ACHN (cell line): ENCODE measurements at regions not wholly inside any gene's neighbourhood (a gene's known extent, or its start where the extent isn't known, plus 50 kb on each side); places are given as distances from the start of the nearest gene placed in this dataset.
"Not testable (repeated sequence)": the region's sequence is repeated elsewhere in the genome, so short reads cannot be mapped to it uniquely, and the experiment has no call there.

ENCODE experiments used
- DNase-seq: peaks from one replicate; pipeline ENCODE4 v3.0.0-alpha.2; 2015
- in situ Hi-C: cut with HindIII; loops from 2 replicates; pipeline ENCODE4 v1.10.0; 2017; ENCODE audit warnings: low sequenced_read_pairs, low pct_ligation_motif_present, low pct_unique_long_range_greater_than_20kb

GRCh38 chr3:166270429-166270828, 433.2 kb upstream of the BCHE start:
- DNase-seq: no peak
- in situ Hi-C loops: no loop called here

DNA sequence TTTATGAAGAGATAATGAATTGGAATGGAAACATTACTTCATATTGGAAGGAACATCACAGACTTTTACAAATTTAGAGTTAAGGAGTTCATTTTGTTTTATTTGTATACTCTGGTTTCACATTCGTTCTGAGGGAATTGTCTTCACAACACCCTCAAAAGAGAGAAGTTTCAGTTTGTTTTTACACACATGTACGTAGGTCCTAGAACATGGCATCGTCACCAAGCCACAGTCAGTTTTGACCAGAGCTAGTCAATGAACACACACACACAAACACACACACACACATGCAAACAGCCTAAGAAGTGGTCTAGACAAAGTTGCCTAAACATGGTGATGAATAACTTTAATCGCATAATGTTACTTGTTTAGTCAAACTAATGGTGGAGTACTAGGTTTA, 427.9 kb upstream of the BCHE start:
- no peak for DNase-seq
- in situ Hi-C loops: no loop called here

DNA sequence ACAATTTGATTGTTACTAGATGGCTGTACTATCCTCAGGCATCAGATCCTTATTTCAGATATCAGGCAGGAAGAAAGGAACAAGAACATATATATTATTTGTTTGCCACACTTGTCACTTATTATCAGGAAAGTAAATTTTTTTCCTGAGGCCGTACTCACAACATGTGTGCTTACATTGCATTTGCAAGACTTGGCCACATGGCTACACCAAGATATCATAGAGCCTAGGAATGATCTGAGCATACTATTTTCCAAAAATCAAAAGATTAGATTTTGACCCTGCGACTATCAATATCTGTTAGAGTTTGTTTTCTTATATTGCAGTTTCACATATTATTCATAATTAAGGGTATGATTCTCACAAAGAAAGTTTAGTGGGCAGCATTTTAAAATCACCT, 426.2 kb upstream of the BCHE start:
- in situ Hi-C loops: no loop called here
- no peak for DNase-seq

DNA sequence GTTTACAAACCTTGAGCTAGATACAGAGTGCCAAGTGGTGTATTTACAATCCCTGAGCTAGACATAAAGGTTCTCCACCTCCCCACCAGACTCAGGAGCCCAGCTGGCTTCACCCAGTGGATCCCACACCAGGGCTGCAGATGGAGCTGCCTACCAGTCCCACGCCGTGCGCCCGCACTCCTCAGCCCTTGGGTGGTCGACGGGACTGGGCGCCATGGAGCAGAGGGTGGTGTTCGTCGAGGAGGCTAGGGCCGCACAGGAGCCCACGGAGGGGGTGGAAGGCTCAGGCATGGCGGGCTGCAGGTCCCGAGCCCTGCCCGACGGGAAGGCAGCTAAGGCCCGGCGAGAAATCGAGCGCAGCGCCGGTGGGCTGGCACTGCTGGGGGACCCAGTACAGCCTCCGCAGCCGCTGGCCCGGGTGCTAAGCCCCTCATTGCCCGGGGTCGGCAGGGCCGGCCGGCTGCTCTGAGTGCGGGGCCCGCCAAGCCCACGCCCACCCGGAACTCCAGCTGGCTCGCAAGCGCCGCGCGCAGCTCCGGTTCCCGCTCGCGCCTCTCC, 421.1 kb upstream of the BCHE start:
- in situ Hi-C loops, DNase-seq: not testable (repeated sequence)

GRCh38 chr3:166257715-166258114, 420.5 kb upstream of the BCHE start:
- in situ Hi-C loops: no loop called here

GRCh38 chr3:166248784-166249183, 411.6 kb upstream of the BCHE start:
- DNase-seq: no peak
- in situ Hi-C loops: no loop called here

More at GRCh38 chr3:166257715-166258114, 420.5 kb upstream of the BCHE start:
- no peak for DNase-seq

- in situ Hi-C loops: no loop called here
- DNase-seq: no peak
Observed at GRCh38 chr3:166243511-166243910, 406.3 kb upstream of the BCHE start.

DNA sequence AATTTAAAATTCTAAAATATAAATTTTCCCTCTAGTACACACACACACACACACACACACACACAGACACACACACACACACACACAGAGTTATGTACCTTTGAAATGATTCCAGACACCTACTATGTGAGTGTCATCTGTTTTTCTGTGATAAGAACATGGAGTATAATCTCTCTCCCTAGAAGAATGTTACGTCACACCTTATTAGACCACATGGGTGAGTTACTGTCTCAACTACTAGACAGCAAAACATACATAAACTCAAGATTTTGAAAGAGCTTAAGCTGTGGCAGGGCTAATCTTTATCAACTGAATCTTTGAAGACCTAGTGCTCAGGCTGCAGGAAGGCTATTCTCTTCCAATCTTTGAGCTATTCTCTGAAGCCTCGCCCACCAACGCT, 385.9 kb upstream of the BCHE start:
- in situ Hi-C loops: no loop called here
- no peak for DNase-seq

DNA sequence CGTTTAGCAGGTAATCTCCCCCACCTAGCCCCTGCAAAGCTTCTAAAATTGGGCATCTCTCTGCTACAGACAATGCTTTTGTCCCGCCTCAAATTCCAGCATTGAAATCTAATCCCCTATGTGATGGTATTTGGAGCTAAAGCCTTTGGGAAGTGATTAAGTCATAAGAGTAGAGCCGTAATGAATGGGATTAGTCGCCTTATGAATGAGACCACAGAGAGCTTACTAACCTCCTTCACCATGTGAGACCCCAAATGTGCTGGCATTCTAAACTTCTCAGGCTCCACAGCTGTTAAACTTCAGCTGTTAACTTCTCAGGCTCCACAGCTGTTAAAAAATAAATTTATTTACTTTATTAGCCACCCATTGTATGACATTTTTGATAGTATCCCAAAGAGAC, 374.2 kb upstream of the BCHE start:
- no peak for DNase-seq

GRCh38 chr3:166209701-166210100, 372.5 kb upstream of the BCHE start:
- DNase-seq: no peak
- in situ Hi-C loops: no loop called here

More for the DNA sequence above, 374.2 kb upstream of the BCHE start:
- in situ Hi-C loops: no loop called here

DNA sequence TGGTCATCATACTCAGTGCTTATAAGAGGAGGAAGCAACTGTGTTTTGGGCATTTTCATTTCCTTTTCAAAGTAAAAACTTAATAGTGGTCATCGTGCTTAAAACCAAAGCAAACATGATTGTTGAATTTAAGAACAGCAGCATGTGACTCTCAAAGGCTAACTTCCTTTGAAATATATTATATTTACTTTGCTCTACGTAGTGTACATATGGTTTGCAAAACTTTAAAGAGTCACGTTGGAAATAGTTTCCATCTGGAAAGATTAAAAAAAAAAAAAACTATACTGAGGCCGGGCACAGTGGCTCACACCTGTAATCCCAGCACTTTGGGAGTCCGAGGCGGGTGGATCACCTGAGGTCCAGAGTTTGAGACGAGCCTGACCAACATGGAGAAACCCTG, 367.9 kb upstream of the BCHE start:
- no peak for DNase-seq

GRCh38 chr3:166201476-166201875, 364.3 kb upstream of the BCHE start:
- in situ Hi-C loops: no loop called here
- no peak for DNase-seq

More for the DNA sequence above, 367.9 kb upstream of the BCHE start:
- in situ Hi-C loops: no loop called here

DNA sequence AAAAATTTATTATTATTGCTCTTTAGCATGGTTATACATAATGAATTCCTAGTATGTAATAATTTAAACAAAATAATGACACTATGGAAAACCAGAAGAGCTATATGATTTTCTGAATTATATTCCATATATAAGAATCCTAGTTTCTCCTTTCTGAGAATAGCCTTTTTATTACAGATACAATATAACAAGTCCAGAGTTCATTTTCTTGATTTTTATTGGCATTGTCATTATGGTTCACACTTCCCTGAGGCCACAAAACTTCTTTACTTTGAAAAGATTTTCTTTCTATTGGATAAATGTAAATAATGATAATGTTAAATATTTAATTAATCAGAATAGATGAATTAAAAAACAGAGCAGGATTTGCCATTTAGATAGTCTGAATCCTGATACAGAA, 362.3 kb upstream of the BCHE start:
- in situ Hi-C loops: no loop called here
- DNase-seq: no peak

GRCh38 chr3:166195808-166196207, 358.6 kb upstream of the BCHE start:
- in situ Hi-C loops: no loop called here
- DNase-seq: no peak

DNA sequence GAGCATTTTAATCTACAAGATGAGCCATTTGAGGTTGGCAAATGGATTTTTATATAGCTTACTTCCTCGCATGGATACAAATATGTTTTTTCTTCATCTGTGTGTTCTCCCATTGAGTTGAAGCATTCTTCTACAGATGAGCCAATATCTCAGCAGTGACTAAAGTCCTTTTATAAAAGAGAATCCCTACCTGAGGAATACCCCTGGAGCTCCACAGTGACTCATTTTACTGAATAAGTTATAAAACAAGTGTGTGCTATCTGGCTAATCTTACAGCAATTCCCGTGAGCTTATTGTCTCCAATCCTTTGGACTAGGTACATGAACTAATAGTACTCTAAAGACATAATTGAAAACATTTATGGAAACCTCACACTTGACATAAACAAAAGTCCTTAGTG, 354.2 kb upstream of the BCHE start:
- in situ Hi-C loops: no loop called here
- no peak for DNase-seq

DNA sequence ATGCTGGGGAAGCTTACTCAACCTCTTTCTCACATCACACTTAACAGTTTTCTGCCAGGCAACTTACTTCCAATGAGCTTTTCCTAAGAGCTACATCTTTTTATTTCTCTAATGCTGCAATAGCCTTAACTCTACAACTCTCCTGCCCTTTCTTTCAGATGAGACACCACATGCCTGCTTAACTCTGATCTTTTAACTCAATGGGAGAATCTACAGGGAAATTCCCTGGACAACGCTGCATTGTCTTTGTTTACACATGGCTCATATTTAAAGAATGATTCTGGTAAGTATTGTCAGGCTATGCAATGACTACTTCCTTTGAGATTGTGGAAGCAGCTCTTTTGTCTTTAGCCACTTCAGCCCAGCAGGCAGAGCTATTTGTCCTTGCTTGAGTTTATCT, 353.1 kb upstream of the BCHE start:
- in situ Hi-C loops: no loop called here
- no peak for DNase-seq

DNA sequence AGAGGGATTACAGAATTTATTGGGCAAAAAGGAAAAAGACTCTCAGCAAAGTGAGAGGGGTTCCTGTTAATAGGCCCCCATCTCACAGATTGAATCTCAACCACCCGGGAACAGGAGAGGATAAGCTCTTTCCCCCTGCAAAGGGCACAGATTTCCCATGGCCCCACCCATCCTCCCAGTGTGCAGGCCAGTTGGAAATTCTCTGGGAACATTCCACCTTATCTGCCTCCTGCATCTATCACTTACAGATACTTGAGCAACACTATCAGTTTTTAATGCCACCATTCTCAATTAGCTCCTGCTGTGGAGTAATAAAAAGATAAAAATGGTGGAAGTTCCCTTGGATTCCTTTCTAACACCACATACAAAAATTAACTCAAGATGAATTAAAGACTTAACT, 350.0 kb upstream of the BCHE start:
- in situ Hi-C loops: no loop called here

GRCh38 chr3:166186003-166186402, 348.8 kb upstream of the BCHE start:
- no peak for DNase-seq
- in situ Hi-C loops: no loop called here

More for the DNA sequence above, 350.0 kb upstream of the BCHE start:
- DNase-seq: no peak

DNA sequence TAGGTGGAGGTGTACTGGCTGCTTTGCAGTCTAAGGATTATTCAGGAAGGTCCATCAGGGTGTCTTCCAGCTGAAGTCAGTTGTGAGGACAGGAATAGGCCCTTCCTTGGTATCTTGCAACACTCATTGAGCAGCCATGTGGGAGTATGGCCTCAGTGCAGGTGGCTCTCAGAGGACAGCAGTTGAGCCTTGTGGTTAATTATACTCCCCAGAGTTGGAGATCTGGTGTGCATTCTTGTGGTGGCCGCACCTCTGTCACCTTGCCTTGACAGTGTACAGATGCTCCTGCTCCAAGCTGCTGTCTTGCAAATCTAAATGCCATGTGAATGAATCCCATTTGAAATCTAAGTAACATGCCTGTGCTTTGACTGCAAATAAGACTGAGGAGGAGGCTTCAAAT, 339.9 kb upstream of the BCHE start:
- in situ Hi-C loops: no loop called here
- DNase-seq: no peak

DNA sequence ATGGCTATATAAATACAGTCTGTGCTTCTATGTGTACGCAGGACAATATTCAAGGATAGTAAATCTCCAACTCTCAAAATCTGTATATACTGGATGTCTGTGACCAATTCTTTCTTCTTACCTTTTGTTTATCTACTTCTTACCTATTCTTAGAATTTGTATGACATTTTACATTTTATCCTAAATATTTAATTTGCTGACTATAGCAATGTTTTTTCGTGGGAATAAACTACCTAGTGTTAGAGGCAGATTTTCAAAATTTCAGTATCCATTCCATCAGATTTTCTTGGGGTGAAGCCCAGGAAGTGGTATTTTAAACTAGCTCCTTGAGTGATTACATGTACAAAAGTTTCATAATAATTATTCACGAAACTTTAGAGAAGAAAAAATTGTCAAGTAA, 334.5 kb upstream of the BCHE start:
- in situ Hi-C loops: no loop called here
- no peak for DNase-seq

DNA sequence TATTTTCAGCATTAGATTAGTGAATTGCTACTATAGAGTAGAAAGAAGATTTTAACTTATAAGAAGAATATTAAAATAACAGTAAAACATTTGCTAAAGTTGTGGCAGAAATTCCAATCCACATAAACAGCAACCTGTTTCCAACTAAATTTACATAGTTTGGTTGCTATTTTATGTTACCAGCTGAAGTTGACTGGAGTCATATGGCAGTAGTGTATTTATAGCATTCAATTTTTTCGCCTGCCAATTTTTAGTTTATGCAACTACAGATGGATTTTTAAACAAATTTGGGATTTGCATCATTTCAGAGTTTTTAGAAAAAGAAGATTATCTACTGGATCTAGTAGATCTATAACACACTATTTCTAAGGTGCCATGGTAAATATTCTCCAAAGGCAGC, 332.5 kb upstream of the BCHE start:
- no peak for DNase-seq
- in situ Hi-C loops: no loop called here
